ENCODE measurements at regions not wholly inside any gene's neighbourhood (a gene's known extent, or its start where the extent isn't known, plus 50 kb on each side); places are given as distances from the start of the nearest gene placed in this dataset.

GRCh38 chr18:72342933-72343332 lies 201.2 kb downstream of the CBLN2 start:
- no peak for DNase-seq

- DNase-seq = no peak
These were observed 204.2 kb downstream of the CBLN2 start for GRCh38 chr18:72339976-72340375.

- no peak for DNase-seq
These were observed 207.4 kb downstream of the CBLN2 start for GRCh38 chr18:72336786-72337185.

- no peak for DNase-seq
These were observed 214.6 kb downstream of the CBLN2 start for GRCh38 chr18:72329533-72329932.

GRCh38 chr18:72325307-72325706 lies 218.8 kb downstream of the CBLN2 start:
- no peak for DNase-seq

- DNase-seq = no peak
These were observed 219.5 kb downstream of the CBLN2 start for GRCh38 chr18:72324677-72325076.

DNA sequence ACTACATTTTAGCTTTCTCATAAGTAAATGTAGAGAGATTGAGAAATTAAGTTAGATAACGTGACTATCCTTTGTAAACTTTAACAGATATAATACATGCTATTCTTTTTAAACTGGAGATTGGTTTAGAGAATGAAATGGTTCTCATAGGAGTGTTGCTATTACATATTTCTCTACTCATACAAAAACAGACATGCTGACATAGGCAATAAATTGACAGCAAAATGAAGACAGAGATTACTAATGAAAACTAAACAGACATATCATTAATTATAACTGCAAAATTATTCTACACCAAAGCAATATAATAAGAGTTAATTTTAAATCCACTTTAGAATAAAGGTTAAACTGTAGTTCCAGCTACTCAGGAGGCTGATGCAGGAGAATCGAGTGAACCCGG lies 227.6 kb downstream of the CBLN2 start:
- DNase-seq = no peak

GRCh38 chr18:72283148-72283925 lies 260.8 kb downstream of the CBLN2 start:
- DNase-seq = no peak

- no peak for DNase-seq
These were observed 271.1 kb downstream of the CBLN2 start for GRCh38 chr18:72273025-72273424.

- DNase-seq = no peak
These were observed 282.6 kb downstream of the CBLN2 start for GRCh38 chr18:72261590-72261989.

- DNase-seq = no peak
These were observed 298.1 kb downstream of the CBLN2 start for GRCh38 chr18:72246076-72246475.

- no peak for DNase-seq
These were observed 308.7 kb downstream of the CBLN2 start for GRCh38 chr18:72235422-72235821.

DNA sequence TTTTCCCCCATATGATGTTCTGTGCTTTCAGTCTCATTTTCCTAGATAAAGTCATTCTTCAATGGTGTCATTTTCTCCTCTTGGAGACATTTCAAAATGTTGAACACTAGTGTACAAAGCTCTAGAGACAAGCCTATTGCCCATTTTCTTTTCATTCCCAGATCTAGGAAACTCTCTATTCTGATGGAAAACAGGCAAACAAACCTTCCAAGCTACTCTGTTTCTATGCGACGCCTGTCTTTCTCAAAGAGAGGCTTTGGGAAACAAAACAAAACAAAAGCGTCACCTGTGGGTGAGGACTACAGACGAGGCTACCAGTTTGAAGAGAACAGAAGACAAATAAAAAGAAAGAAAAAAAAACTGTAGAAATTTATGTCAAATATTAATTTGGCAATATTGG lies 311.0 kb downstream of the CBLN2 start:
- no peak for DNase-seq

DNA sequence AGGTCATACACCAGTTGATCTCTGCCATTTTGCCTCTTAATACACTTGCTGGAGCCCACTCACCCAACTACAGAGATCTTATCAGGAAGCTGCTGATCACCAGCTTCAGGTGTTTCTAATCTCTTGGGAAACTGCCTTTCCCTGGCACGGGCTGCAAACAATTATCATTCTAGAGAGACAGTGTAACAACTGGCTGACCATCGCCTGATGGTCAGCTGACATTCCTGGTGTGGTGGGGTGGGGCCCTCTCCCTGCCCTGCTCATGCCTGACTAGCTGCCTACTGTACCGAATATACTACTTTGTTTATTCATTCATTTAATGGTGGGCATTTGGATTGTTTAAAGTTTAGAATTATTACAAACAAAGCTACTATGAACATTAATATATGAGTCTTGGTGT lies 311.5 kb downstream of the CBLN2 start:
- DNase-seq = no peak

DNA sequence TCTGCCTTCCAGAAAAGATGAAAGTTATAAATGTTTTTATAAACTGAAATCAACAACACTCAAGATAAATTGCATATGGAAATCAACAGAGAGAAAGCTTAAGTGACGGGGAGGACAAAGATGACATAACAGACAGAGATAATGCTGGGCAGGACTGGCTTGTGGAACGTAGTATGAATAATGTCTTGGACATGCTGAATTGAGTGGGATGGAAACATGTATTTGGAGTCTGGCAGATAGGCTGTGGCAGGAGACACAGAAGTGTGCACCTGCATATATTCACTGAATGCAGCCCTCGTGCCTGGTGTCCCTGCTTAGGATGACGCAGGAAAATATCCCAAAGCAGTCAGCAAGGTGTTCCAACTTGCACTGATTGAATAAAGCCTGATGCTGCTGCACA lies 318.2 kb downstream of the CBLN2 start:
- no peak for DNase-seq

DNA sequence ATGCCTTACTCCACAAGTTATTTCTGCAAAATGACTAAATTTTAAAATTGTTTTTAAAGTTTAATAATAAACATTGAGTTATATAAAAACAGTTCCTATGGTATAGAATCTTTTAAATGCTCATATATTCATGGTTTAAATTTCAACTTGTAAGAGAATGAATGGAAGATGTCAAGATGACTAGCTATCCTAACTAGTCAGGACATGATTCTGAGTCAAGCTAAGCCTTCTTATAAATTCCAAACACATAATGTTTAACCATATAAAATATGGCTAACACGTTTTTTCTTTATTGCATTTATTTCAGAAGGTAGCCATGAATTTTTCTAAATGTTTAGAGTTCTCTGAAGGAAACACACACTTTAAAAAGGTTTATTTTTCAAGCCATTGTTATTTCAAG lies 320.4 kb downstream of the CBLN2 start:
- no peak for DNase-seq

DNA sequence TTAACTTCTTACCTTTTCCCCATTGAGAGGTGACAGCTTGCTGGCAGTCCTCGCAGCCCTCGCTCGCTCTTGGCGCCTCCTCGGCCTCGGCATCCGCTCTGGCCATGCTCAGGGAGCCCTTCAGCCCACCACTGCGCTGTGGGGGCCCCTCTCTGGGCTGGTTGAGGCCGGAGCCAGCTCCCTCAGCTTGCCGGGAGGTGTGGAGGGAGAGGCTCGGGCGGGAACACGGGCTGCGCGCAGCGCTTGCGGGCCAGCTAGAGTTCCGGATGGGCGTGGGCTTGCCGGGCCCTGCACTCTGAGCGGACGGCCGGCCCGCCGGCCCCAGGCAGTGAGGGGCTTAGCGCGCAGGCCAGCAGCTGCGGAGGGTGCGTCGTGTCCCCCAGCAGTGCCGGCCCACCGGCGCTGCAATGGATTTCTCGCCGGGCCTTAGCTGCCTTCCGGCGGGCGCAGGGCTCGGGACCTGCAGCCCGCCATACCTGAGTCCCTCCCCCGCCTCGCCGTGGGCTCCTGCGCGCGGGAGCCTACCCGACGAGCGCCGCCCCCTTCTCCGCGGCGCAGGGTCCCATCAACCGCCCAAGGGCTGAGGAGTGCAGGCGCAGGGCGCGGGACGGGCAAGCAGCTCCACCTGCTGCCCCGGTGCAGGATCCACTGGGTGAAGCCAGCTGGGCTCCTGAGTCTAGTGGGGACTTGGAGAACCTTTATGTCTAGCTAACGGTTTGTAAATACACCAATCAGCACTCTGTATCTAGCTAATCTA lies 335.0 kb downstream of the CBLN2 start:
- no peak for DNase-seq

DNA sequence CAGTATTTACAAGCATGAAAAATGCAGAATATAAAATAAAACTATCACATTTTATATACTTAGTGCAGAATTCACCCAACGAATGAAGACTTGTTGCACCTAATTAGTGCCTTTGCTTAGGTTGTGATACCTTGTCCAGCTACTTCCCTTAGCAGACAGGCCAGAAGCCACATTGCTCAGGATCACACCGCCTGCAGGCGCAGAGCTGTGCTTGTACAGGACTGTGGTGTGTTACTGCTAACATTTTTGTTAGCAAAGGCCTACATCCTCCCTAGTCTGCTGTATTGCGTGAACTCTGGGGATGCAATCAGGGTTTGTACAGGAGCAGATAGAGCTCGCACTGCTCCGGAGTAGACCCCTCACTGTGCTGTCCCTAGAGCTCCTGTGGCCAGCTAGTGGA lies 336.9 kb downstream of the CBLN2 start:
- no peak for DNase-seq

DNA sequence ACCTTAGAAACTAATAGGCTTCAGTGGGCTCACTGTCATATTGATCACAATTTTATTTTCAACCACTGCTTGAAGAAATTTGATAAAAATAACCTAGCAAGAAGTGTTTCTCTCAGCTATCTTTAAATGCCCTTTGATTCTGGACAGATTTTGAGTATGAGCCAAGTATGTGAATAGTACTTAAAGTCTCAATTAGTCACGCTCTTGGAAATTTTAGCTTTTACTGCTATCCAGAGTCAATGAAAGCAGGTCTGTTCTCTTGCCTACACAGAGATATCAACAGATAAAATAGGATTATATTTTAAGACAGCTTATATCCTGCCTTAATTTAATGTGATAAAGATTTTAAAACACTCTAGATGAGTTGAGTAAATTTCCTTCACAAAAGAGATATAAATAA lies 337.3 kb downstream of the CBLN2 start:
- DNase-seq = no peak

- DNase-seq = no peak
These were observed 343.1 kb downstream of the CBLN2 start for GRCh38 chr18:72201032-72201431.

DNA sequence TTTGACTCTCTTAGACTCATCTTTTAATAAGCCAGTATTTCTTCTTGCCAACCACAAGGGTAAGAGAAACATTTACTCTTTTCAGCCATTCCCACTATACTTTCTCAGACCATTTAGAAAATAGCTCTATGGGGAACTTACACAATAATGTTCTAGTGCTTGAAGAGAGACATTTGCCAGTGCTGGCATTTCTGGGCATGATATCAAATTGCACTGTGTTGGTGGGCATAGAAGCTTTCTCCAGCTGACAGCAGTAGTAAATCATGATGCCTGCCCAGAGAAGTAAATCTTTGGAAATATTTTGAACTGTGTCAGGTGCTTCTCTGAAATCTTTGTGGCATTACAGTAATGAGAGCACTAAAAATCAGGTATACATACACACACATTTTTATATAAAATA lies 346.6 kb downstream of the CBLN2 start:
- DNase-seq = no peak

DNA sequence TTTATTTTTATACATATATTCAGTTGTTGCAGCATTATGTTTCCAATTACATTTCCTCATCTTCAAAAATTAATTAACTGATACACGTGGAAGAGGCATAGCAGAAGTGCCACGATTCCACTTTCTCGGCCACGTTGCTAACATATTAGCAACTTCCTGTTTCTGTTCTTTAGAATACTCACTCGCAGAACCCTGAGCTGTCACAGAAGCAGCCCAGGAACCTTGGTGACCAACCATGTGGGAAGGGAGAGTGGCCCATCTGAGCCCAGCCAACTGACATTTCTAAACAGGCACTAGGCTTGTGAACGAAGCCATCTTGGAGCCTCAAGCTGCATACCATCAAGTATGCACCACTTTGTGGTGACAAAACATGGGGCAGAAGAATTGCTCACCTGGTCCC lies 350.1 kb downstream of the CBLN2 start:
- DNase-seq = no peak

DNA sequence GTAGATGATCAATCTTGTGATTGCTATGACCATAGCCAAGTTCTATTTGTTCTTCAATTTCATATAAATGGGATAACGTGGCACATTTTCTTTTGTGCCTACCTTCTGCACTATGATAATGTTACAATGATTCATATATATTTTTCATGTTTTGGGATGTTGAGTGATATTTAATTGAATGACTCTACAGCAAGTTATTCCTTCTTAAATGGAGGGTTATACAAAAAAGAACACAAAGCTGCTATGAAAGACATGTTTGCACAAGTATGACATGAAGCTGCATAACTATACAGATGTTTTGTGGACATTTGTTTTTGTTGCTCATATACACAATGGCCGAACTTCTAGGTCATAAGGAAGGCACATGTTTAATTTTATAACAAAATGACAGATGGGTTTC lies 356.2 kb downstream of the CBLN2 start:
- DNase-seq = no peak

GRCh38 chr18:72181241-72181764 lies 362.8 kb downstream of the CBLN2 start:
- no peak for DNase-seq
